HG03521 (cell line): ENCODE measurements at regions not wholly inside any gene's neighbourhood (a gene's known extent, or its start where the extent isn't known, plus 50 kb on each side); places are given as distances from the start of the nearest gene placed in this dataset.
"Not testable (repeated sequence)": the region's sequence is repeated elsewhere in the genome, so short reads cannot be mapped to it uniquely, and the experiment has no call there.

Experiments used
- ATAC-seq: cut with Tn5 transposase; IDR thresholded peaks from one replicate; pipeline ENCODE4 v1.9.1; 2021; ENCODE audit warnings: mild to moderate bottlenecking, moderate library complexity; ENCODE audit not compliant: unreplicated experiment

- no peak for ATAC-seq
Observed at GRCh38 chr9:117775591-117775990, 71.4 kb downstream of the TLR4 start.

DNA sequence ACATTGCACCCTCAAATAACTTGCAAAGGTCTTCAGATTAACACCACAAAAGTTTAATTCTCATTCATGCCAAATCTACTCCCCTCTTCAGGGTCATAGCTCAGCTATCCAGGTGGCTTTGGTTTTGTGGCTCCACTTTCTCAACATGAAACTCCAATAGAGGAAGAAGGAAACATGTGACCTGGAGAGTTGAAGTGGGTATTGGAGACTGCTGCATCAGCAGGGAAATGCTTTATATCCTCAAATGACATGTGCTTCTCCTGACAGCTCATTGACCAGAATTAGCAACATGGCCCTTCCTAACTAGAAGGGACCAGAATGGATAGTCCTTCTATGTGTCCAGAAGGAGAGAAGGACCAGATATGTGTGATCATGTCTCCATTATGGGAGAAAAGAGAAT, 73.6 kb downstream of the TLR4 start:
- ATAC-seq: peak; percentile 50

- no peak for ATAC-seq
Observed at GRCh38 chr9:117779760-117780159, 75.6 kb downstream of the TLR4 start.

DNA sequence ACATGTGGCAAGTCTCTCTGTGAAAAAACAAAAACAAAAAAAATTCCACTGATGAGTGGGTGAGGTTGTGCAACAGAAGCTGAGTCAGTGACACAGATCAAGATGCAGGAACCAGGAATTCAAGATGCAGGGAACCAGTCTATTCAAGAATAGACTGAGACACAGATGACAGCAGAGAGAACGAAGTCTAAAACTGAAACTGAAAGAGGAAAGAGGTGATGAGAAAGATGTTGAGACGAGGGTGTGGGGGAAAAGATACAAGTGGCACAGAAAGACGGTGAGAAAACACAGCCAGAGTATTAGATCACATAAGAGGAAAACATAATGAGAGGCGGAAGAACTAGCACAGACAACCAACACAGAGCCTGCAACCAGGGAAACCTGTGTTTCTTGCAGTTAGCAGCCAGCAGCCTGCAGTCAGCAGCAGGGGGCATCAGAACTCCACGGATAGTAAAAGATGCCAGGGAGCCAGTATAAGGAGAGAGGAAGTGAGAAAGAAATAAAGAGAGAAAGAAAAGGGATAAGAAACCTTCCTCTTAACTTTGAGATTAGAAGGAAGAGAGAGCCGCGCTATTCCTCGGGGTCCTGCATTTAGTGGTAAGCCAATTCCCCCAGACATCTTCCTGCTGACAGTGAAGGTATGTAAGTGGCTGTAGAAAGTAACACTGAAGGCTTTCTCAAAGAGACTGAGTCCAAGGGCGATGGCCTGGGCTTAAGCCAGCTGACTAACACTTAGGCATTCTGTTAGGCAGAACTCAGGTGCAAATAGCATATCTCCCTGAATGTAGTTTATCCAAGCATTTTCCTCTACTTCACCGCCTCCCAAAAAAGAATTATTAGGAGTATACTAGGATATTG, 79.0 kb downstream of the TLR4 start:
- ATAC-seq: peak; percentile 57

DNA sequence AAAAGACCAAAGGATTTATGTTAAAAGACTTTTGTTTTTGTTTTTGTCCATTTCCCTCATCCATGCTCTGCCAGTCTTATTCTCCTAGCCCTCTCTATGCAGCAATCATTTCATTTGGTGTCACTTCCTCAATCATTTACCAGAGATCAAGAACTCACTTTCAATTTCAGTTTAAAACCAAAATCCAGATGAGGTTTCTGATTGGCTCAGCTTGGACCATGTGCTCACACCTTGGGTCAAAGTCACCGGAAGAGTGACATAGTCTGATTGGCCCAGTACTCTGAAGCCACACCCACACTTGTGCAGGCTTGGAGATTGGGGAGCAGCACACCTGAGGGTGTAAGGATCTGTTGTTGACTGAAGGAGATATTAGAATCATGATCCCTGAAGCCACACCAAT, 79.6 kb downstream of the TLR4 start:
- peak; percentile 86 for ATAC-seq

DNA sequence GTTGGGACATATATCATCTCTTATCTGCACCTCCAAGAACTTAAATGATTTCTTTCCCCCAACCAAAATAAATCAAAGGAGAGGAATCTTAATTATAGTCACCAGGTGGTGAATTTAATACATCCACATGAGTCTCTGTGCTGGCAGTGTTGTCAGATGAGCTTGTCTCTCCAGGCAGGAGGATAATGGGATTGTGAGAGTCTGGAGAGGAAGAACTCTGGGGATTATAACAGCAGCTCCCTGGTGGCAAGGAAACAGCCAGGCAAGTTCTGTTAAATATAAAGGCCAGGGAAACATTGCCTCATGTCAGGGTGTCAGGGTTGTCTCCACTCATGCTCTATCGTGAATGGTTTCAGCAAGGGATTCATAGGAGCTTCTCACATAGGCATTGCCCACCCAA, 80.8 kb downstream of the TLR4 start:
- no peak for ATAC-seq

- no peak for ATAC-seq
Observed at GRCh38 chr9:117787746-117788145, 83.5 kb downstream of the TLR4 start.

DNA sequence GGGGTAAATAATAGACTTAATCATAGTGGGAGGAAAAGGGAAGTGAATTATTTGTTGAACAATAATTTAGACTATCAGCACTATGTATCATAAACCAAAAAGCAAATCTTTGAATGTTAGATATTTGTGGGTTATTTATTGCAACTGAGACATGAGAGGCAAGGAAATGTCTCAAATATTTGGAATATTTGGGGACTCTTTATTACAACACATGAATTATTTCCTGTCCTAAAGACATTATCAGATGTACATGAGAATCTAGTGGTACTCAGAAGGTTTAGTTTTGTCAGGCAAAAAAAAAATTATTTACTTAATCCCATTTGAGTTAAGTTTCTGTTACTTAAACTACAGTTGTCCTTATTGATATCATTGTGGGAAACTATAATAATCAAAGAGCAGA, 91.1 kb downstream of the TLR4 start:
- no peak for ATAC-seq

DNA sequence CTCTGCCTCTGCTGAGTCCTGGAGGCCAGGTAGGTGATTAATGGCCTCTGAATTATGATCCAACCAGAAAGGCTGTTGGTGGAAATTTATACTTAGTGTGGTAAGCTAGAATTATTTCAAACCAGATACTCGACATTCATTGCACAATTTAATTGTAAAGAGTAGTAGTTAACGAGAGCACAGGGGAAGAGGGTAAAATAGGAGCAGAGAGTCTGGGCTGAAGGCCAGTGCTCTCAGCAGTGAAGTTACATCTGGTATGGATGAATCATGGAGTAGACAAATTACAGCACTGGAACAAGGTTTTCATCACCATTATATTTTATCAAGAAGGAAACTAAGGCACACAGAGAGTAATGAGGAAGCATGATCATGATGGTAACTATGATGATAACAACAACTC, 92.5 kb downstream of the TLR4 start:
- no peak for ATAC-seq

DNA sequence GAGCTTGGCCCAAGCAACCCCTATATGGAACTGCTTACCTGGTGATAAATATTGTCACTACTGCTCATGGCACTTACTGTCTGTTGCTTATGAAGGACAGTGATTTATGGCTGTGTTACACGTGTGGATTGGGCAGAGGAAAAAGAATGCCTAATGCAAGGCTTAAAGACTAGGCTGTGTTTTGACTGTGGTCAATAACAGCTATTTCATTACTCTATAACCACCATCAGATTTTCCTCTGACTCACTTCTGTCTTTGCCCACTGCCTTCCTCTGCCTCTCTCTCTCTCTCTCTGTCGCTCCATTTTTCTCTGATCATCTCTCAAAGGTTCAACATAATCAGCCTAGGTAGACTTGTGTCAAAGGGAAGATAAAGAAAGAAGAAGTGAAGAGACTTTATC, 96.2 kb downstream of the TLR4 start:
- ATAC-seq: no peak

- ATAC-seq: no peak
Observed at GRCh38 chr9:117809751-117810150, 105.5 kb downstream of the TLR4 start.

GRCh38 chr9:117815315-117815714, 111.1 kb downstream of the TLR4 start:
- ATAC-seq: no peak

GRCh38 chr9:117815948-117816347, 111.7 kb downstream of the TLR4 start:
- ATAC-seq: no peak

DNA sequence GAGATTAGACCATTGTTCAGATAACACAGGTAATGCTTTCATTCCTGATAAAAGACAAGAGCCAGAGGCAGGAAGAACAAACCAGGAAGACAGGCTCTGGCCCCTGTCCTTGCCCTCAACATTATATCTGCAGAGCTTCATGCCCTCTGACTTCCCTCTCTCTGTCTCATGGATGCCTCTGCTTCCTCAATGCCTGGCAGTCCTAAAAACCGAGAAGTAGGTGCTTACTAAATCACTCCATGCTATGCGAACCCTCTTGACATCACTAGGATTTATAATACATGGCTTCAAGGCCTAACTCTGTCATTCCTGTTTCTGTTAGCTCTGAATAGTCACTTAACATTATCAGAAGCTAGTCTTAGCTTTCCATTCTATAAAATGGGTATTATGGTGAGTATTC, 117.8 kb downstream of the TLR4 start:
- no peak for ATAC-seq

GRCh38 chr9:117823576-117823975, 119.4 kb downstream of the TLR4 start:
- ATAC-seq: no peak

DNA sequence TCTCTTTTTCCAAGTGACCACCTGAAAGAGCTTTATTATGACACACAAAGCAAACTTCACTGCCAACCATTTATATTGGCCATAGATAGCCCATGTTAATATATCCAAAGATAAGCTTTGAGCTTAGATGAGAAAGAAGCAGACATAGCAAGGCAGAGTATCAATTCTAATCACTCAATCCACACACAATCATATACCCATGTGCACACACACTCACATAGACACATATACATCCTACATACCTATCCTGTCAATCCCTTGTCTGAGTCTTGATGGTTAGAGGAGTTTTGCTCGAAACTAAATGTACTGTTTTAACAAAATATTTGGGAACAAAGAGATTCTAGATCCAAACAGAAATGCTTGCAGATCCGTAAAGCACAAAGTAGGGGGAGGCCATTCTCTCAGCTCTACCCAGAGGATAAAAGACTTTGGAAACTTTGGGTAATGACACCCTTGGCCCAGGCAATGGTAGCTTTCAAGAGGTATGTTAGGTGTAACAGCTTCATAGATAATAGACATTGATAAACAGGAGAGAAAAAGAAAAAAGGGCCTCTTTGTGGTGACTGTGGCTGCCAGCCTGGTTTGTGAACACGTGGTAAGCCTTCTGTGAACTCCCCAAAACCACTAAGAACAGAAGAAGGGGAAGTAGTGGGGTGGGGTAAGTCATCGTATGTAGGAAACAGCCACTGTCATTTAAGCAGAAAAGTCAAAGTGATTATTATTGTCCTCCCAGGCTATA, 121.6 kb downstream of the TLR4 start:
- ATAC-seq: peak; percentile 95

- no peak for ATAC-seq
Observed at GRCh38 chr9:117826837-117827236, 122.6 kb downstream of the TLR4 start.

- ATAC-seq: no peak
Observed at GRCh38 chr9:117827456-117827855, 123.3 kb downstream of the TLR4 start.

DNA sequence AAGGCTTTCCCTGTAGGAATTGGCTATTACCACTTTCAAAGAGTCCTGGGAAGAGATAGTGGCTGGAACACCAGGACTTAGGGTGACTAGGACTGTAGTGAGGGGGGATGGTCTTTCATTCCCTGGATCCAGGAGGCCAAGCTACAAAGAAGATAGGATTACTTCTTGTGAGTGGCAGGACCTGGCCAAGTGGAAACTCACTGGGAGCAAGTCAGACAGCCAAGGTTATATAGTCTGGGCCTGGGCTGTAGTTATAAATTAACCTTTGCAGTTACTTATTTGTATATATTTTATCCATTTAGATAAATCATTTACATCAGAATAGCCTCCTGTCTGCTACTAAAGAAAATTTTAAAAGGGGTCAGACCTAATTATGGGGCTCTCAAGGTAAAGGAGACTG, 124.3 kb downstream of the TLR4 start:
- no peak for ATAC-seq

DNA sequence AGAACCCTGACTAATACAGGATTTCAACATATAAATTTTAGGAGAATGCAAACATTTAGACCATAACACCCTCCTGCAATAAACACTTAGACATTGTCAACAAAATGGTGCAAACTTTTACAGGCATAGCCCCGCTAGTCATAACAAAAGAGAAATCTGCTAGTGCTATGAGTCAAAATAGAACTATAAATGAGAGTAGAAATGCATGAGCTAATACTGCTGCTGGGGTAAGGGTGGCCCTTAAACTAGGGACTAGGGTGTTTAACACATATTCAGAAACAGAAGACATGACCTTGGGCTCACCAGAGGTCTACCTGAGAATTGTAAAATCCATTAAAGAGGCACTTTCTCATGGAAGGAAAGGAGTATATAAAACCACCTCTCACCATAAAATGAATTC, 131.6 kb downstream of the TLR4 start:
- peak; percentile 68 for ATAC-seq

GRCh38 chr9:117839862-117840261, 135.7 kb downstream of the TLR4 start:
- no peak for ATAC-seq

DNA sequence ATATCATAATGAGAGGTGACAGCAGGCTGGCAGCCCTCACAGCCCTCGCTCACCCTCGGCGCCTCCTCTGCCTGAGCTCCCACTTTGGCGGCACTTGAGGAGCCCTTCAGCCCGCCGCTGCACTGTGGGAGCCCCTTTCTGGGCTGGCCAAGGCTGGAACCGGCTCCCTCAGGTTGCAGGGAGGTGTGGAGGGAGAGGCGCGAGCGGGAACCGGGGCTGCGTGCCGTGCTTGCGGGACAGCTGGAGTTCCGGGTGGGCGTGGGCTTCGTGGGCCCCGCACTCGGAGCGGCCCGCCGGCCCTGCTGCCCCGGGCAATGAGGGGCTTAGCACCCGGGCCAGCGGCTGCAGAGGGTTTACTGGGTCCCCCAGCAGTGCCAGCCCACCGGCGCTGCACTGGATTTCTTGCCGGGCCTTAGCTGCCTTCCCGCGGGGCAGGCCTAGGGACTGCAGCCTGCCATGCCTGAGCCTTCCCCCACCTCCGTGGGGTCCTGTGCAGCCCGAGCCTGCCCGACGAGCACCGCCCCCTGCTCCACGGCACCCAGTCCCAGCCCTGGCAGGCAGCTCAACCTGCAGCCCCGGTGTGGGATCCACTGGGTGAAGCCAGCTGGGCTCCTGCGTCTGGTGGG, 147.7 kb downstream of the TLR4 start:
- ATAC-seq: not testable (repeated sequence)
